HG03039 (cell line): ENCODE measurements at regions not wholly inside any gene's neighbourhood (a gene's known extent, or its start where the extent isn't known, plus 50 kb on each side); places are given as distances from the start of the nearest gene placed in this dataset.
"Not testable (repeated sequence)": the region's sequence is repeated elsewhere in the genome, so short reads cannot be mapped to it uniquely, and the experiment has no call there.

Source experiments
- ATAC-seq: cut with Tn5 transposase; IDR thresholded peaks from one replicate; pipeline ENCODE4 v1.9.1; 2021; ENCODE audit warnings: mild to moderate bottlenecking, moderate library complexity; ENCODE audit not compliant: unreplicated experiment

GRCh38 chr4:132344924-132345828 is 803.9 kb upstream of the PCDH10 start:
- ATAC-seq = no peak

- ATAC-seq = no peak
Observed at GRCh38 chr4:132346016-132346415, 803.1 kb upstream of the PCDH10 start.

- ATAC-seq = not testable (repeated sequence)
Observed at GRCh38 chr4:132351606-132352005, 797.5 kb upstream of the PCDH10 start.

GRCh38 chr4:132382243-132382642 is 766.9 kb upstream of the PCDH10 start:
- ATAC-seq = no peak

GRCh38 chr4:132383571-132384199 is 765.4 kb upstream of the PCDH10 start:
- no peak for ATAC-seq

- no peak for ATAC-seq
Observed at GRCh38 chr4:132384709-132385108, 764.4 kb upstream of the PCDH10 start.

GRCh38 chr4:132386130-132386529 is 763.0 kb upstream of the PCDH10 start:
- ATAC-seq = no peak

GRCh38 chr4:132387060-132387459 is 762.0 kb upstream of the PCDH10 start:
- no peak for ATAC-seq

- no peak for ATAC-seq
Observed at GRCh38 chr4:132395561-132395960, 753.5 kb upstream of the PCDH10 start.

- no peak for ATAC-seq
Observed at GRCh38 chr4:132396636-132397035, 752.5 kb upstream of the PCDH10 start.

- no peak for ATAC-seq
Observed at GRCh38 chr4:132417220-132417619, 731.9 kb upstream of the PCDH10 start.

- no peak for ATAC-seq
Observed at GRCh38 chr4:132427125-132427524, 722.0 kb upstream of the PCDH10 start.

- no peak for ATAC-seq
Observed at GRCh38 chr4:132437117-132437516, 712.0 kb upstream of the PCDH10 start.

- no peak for ATAC-seq
Observed at GRCh38 chr4:132445386-132445785, 703.7 kb upstream of the PCDH10 start.

GRCh38 chr4:132457987-132458386 is 691.1 kb upstream of the PCDH10 start:
- not testable (repeated sequence) for ATAC-seq

- no peak for ATAC-seq
Observed at GRCh38 chr4:132479543-132479942, 669.6 kb upstream of the PCDH10 start.

- ATAC-seq = no peak
Observed at GRCh38 chr4:132488555-132488954, 660.5 kb upstream of the PCDH10 start.

GRCh38 chr4:132493476-132493875 is 655.6 kb upstream of the PCDH10 start:
- ATAC-seq = no peak

GRCh38 chr4:132495267-132495812 is 653.8 kb upstream of the PCDH10 start:
- ATAC-seq = not testable (repeated sequence)

- no peak for ATAC-seq
Observed at GRCh38 chr4:132498215-132498614, 650.9 kb upstream of the PCDH10 start.

GRCh38 chr4:132502096-132502552 is 647.0 kb upstream of the PCDH10 start:
- no peak for ATAC-seq

- no peak for ATAC-seq
Observed at GRCh38 chr4:132504438-132504837, 644.7 kb upstream of the PCDH10 start.
